Globus pallidus (tissue), 1 donor: ENCODE measurements at regions not wholly inside any gene's neighbourhood (a gene's known extent, or its start where the extent isn't known, plus 50 kb on each side); places are given as distances from the start of the nearest gene placed in this dataset.
"Not testable (repeated sequence)": the region's sequence is repeated elsewhere in the genome, so short reads cannot be mapped to it uniquely, and the experiment has no call there.

Experiments
- DNase-seq: peaks from one replicate; pipeline ENCODE4 v3.0.0-alpha.2; 2015; ENCODE audit warnings: low spot score

- no peak for DNase-seq
Observed at GRCh38 chr2:225244933-225245332, 154.6 kb upstream of the NYAP2 start.

GRCh38 chr2:225236769-225237323, 162.7 kb upstream of the NYAP2 start:
- no peak for DNase-seq

DNA sequence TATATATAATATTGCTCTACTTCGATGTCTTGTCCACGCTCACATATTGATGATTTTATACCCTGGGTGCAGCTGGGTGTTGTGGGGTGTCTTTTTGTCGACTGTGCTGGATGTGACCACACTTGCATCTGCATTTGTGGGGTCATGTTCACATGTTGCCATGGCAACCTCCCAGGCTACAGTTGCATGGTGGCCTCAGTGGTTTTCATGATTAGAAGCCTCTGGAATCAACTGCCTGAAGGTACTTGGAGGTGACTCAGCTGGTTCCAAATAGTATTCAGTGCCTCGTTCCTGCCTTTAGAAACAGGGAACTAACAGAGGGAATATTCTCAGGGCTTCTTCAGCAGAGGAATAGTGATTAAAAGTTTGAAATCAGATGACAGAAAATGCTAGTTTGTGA, 166.3 kb upstream of the NYAP2 start:
- DNase-seq, result no peak

- no peak for DNase-seq
Observed at GRCh38 chr2:225231900-225232299, 167.6 kb upstream of the NYAP2 start.

- not testable (repeated sequence) for DNase-seq
Observed at GRCh38 chr2:225229346-225229745, 170.2 kb upstream of the NYAP2 start.

DNA sequence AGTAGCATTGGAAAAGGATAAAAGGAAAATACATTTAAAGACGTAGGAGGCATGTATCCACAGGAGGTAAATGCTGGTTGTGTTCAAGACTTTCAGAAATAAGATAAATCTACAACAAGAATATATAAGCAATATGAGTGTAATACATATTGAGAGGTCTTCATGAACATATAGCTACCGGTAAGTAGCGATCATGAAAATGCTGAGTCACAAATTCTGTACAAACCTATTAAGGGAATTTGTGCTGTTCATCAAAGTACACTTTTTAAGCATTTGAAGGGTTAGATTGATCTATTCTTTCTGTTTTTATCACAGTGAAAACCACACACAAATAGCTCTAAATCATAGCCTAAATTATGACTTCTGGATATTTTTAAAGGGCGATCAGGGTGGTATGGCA, 173.1 kb upstream of the NYAP2 start:
- no peak for DNase-seq

GRCh38 chr2:225223301-225223700, 176.2 kb upstream of the NYAP2 start:
- no peak for DNase-seq

DNA sequence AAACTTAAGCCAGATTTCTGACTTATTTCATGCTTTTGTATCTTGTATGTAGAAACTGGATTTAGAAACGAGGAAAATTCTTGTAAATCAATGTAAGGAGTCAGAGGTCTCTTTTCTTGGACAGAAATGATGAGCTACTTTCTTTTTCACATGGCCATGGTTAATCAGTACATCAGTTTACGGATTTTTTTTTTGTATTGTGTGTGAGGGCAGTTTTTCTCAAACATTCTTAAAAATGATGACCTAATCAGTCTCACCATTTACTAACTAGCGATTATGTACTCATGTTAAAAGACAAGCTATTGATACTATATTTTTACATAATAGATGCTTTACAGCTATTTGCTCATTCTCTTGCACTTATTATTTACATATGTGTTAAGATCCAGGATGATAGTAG, 165.2 kb upstream of the DOCK10 start:
- no peak for DNase-seq

GRCh38 chr2:225207043-225207442, 164.8 kb upstream of the DOCK10 start:
- DNase-seq, result no peak

GRCh38 chr2:225196579-225196978, 154.3 kb upstream of the DOCK10 start:
- no peak for DNase-seq

DNA sequence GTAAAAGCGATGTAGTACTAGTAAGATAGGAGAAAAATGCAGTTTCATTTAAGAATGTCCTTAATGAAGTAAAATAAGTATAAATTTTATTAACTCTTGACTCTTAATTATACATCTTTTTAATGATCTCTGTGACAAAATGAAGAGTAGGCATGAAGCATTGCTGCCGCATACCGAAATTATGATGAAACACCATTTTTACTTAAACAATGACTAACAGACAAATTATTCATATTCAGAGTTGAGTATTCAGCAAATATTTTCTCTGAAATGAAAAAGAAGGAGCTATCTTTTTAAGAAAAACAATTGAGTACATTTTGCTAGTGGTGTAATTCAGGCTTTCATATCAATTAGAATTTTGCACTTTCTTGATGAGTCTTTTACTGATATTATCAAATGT, 150.6 kb upstream of the DOCK10 start:
- no peak for DNase-seq

DNA sequence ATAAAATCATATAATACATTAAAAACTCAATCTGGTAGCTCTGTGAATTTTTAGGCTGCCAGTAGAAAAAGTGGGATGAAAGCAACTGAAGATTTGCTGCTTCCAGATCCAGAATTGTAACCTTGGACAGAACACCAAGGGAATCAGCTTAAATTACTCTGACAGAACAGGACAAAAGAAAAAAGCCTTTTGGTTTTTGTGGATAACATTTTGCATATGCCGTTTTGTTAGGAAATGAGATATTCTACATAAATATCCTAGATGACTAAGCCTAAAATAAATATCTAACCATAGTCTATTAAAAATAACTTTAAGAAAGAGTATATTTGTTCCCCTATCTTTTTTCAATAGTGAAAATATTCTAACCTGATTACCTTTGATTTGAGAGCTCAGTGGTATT, 148.7 kb upstream of the DOCK10 start:
- no peak for DNase-seq

- DNase-seq, result no peak
Observed at GRCh38 chr2:225184948-225185347, 142.7 kb upstream of the DOCK10 start.

DNA sequence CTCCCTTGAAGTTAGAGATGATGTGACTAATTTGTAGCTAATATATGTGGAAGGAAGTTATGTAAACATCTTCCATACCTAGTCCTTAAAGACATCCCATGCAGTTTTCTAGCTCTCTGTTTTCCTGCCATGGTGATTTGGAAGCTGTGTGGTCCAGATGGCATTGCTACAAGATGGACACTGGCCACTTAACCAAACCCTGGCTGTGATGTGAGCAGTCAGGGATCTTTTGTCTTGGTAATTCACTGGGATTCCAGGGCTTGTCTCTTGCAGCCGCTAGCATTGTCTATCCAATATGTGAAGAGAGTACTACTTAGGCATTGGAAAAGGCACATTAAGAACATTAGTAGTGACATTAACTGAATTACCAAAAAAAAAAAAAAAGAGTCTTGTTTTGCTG, 139.9 kb upstream of the DOCK10 start:
- DNase-seq, result no peak

GRCh38 chr2:225177098-225177497, 134.8 kb upstream of the DOCK10 start:
- peak; percentile 51 for DNase-seq

DNA sequence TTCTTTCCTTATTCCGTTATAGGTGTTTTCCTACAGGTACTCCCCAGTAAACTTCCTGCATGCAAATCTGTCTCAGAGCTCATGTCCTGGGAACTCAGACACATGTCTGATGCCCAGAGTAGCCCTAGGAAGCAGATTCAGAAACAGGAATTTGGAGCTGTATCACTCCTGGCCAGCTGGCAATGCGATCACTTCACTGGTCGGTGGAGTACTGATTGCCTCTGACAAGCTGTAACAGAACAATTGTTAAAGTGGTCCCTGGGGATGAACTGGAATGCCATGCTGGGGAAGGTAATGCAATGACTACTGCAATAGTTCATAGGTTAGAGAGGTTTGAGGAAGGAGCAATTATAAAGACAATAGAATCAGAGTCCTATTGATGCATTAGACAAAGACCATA, 131.6 kb upstream of the DOCK10 start:
- DNase-seq, result no peak

DNA sequence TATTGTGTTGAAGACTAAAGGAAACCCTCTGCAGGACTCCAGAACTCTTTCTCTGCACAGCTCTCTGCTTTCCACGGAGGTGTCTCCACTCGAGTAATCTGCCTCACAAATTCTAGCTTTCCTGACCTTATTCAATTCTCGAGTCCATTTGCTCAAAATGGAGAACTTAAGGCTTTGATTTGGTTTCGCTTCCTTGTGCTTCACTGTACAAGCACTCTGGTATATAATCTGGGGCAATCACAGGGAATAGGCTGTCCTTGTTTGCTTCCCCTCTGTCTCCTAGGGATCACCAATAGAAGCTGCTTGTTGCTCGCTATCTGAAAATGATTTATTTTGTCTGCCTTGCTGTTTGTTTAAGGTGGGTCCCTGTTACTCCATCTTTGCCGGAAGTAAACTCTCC, 129.1 kb upstream of the DOCK10 start:
- DNase-seq, result peak; percentile 21

DNA sequence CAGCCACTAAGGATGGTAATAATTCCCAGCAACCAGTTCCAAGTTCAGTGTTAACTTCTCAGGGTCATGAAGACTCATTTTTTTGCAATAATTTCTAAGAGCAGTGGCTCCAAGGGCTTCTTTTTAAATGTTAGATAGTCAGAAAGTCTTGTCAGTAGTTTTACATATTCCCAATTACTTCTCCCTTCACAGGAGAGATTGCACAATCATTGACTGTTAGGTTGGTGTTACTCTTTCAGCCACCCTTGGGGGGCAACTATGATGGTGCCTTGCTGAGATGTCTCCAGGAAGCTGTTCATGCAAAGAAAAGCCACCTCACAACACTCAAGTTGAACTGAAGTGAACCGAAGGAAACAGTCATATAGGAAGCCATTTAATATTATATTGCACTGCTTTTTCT, 127.9 kb upstream of the DOCK10 start:
- DNase-seq, result no peak

DNA sequence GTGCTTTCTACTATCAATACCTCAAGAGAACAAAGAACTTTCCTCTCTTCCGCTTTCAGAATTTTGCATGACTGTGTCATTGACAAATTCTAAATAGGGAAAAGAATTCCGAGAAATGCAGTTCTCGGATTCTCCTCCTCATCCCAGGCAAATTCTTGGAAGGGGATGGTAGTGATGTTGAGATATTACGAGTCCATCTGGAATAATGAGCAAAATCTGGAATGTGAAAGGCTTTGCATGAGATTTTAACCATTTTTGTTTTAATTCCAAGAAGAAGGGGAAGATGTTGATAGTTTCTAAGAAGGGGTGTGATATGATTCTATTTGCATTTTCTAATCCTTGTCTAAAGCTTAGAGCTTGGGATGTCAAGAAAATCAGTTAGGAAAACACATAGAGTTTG, 127.1 kb upstream of the DOCK10 start:
- DNase-seq, result no peak

DNA sequence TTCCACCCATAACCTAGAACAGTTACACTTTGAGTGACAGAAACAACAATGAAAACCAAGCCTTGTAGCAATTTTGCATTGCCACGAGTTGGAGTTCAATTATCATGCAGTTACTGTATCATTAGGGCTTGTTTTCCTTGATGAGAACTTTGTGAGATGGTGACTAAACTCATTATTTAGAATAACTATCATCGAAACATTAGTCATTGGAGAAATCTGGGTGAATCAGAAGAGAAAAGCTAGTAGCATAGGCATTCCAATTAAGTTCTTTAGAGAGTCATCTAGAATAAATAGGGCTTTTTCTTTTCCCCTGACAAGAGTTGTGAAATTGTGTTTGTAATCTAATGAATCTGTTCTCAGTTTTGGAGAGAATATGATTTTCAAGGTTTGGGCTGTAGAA, 122.8 kb upstream of the DOCK10 start:
- no peak for DNase-seq

GRCh38 chr2:225164401-225165050, 122.3 kb upstream of the DOCK10 start:
- peak; percentile 29 for DNase-seq

DNA sequence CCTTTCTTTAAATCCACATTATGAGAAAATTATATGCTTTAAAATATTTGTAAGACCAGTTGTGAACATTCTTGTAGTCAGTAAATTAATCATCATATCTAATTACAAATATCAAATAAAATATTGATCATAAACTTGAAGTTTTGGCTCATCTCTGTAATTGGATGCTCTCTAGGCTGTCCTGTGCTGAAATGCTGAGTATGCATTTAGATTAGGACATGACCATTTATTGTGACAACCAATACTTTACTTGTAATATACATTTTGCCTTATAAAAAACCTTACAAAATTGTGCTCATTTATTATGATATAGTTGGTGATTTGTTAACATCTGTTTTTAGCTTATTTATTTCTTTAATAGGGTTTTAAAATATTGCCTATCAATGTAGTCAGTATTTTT, 116.1 kb upstream of the DOCK10 start:
- DNase-seq, result no peak

GRCh38 chr2:225156853-225157451, 114.7 kb upstream of the DOCK10 start:
- DNase-seq, result no peak

DNA sequence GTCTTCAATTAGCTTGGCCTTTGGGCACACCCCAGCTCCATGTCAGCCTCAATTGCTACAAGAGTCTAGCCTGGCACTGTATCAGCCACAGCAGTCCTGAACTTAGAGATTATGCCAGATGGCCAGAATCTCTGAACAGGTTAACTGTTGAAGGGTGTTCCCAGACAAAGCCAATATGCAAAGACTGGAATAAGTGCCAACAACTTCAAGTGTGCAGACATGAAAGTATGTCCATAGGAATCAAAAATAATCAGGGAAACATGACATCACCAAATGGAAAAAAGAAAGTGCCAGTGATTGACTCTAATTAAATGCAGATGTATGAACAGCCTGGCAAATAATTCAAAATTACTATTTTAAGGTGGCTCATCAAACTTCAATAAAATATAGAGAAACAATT, 98.5 kb upstream of the DOCK10 start:
- DNase-seq, result no peak
